DND-41 (cell line): ENCODE measurements at regions not wholly inside any gene's neighbourhood (a gene's known extent, or its start where the extent isn't known, plus 50 kb on each side); places are given as distances from the start of the nearest gene placed in this dataset.

Experiments used
- CTCF ChIP-seq: IDR thresholded peaks from 2 replicates; pipeline ENCODE4 v1.5.1; 2012; ENCODE audit warnings: borderline replicate concordance, low read length, moderate library complexity, mild to moderate bottlenecking; ENCODE audit not compliant: poor library complexity, severe bottlenecking; ENCODE audit errors: extremely low read depth
- EZH2 ChIP-seq: IDR thresholded peaks from 3 replicates; pipeline ENCODE4 v1.6.1; 2012; ENCODE audit warnings: borderline replicate concordance, low read depth, mild to moderate bottlenecking, moderate library complexity, low read length, inconsistent platforms; ENCODE audit not compliant: severe bottlenecking

DNA sequence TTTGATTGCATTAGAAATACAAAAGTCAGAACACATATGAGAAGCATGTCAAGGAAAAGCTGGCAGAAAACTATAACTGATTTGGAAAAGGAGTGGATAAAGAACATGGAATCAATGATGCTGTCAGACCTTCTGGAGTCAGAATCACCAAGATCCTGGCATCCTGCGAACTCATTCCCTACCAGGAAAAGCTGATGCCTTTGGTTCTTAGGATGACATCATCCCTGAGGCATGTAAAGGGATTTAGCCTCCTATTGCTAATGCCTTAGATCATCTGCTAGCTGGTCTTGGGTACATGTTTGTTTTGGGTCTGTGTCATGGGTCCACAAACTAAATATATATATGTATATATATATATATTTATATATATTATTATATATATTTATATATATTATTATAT lies 680.7 kb downstream of the EPHA4 start:
- TF ChIP-seq CTCF (no peak), EZH2 (no peak)
